ENCODE measurements at regions not wholly inside any gene's neighbourhood (a gene's known extent, or its start where the extent isn't known, plus 50 kb on each side); places are given as distances from the start of the nearest gene placed in this dataset.
"Not testable (repeated sequence)": the region's sequence is repeated elsewhere in the genome, so short reads cannot be mapped to it uniquely, and the experiment has no call there.

DNA sequence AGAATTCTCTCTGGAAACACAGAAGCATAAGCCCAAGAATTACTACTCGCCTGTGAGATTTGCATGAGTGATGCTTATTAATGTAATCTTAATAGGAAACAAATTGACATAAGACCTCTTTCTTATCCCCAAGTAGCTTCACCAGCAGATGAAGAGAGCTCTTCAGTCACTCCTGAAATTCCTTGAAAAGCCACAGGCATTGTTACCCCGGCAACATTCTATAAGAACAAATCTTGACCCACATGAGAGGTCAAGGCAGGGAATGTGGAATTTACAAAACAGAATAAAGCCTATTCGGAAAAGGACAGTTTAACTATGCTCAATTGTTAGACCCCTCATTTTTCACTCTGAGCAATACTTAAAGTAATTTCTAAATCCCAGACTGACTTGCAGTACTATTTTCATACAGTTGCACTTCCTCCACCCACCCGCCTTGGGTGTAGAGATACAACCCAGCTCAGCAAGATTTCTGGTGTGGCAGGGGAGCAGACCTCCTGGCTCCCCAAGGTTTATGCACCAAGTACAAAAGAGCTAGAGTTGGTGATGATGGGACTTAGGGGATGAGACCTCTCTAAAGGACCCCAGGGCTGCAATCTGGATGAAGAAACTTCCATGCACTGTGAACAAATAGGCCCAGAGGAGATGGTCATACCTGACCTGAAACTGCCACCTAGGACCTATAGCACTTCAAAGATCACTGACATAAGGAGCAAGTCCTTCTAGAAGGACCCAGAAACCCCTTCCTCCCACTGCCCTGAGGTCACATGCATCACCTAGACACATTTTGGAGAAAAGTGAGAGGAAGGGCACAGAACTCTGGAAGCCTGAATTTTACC lies 242.1 kb downstream of the ZNF608 start:
- no peak for TF ChIP-seq ZFX (IDR thresholded peaks at IDR 0.05; ENCODE audit: borderline replicate concordance)
- TF ChIP-seq, protein P1, sequence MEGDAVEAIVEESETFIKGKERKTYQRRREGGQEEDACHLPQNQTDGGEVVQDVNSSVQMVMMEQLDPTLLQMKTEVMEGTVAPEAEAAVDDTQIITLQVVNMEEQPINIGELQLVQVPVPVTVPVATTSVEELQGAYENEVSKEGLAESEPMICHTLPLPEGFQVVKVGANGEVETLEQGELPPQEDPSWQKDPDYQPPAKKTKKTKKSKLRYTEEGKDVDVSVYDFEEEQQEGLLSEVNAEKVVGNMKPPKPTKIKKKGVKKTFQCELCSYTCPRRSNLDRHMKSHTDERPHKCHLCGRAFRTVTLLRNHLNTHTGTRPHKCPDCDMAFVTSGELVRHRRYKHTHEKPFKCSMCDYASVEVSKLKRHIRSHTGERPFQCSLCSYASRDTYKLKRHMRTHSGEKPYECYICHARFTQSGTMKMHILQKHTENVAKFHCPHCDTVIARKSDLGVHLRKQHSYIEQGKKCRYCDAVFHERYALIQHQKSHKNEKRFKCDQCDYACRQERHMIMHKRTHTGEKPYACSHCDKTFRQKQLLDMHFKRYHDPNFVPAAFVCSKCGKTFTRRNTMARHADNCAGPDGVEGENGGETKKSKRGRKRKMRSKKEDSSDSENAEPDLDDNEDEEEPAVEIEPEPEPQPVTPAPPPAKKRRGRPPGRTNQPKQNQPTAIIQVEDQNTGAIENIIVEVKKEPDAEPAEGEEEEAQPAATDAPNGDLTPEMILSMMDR (IDR thresholded peaks at IDR 0.05), result no peak
- H3K27ac ChIP-seq, result no peak overlapping the region

DNA sequence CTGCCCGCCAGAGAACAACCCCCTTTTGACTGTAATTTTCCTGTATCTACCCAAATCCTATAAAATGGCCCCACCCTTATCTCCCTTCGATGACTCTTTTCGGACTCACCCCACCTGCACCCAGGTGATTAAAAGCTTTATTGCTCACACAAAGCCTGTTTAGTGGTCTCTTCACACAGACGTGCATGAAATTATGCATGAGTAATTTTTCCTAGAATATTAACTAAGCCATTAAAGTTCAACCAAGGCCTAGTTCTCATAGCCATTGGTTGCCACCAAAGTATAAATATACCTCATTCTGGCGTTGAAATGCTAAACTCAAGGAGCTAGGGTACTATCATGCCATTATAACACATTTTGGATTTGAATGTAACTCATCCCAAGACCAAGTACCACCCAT lies 243.9 kb downstream of the ZNF608 start:
- TF ChIP-seq, protein P1 (IDR thresholded peaks at IDR 0.05), result no peak
- no peak for TF ChIP-seq ZFX (IDR thresholded peaks at IDR 0.05; ENCODE audit: borderline replicate concordance)
- no peak overlapping the region for H3K27ac ChIP-seq

DNA sequence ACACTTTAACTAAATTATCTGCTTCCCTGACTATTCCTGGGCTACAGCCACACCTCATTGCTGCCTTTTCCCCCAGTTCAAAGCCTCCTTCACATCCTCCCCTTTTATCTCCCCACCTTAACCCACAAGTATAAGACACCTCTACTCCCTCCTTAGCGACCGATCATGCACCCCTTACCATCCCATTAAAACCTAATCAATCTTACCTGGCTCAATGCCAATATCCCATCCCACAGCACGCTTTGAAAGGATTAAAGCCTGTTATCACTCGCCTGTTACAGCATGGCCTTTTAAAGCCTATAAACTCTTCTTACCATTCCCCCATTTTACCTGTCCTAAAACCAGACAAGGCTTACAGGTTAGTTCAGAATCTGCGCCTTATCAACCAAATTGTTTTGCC lies 246.6 kb downstream of the ZNF608 start:
- H3K27ac ChIP-seq, result not testable (repeated sequence)

DNA sequence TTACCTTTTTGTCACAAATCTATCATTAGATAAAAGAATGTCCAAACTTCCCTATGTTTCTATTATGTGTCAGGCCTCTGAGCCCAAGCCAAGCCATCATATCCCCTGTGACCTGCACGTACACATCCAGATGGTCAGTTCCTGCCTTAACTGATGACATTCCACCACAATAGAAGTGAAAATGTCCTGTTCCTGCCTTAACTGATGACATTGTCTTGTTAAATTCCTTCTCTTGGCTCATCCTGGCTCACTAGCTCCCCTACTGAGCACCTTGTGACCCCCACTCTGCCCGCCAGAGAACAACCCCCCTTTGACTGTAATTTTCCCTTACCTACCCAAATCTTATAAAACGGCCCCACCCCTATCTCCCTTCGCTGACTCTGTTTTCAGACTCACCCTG lies 249.5 kb downstream of the ZNF608 start:
- not testable (repeated sequence) for H3K27ac ChIP-seq

DNA sequence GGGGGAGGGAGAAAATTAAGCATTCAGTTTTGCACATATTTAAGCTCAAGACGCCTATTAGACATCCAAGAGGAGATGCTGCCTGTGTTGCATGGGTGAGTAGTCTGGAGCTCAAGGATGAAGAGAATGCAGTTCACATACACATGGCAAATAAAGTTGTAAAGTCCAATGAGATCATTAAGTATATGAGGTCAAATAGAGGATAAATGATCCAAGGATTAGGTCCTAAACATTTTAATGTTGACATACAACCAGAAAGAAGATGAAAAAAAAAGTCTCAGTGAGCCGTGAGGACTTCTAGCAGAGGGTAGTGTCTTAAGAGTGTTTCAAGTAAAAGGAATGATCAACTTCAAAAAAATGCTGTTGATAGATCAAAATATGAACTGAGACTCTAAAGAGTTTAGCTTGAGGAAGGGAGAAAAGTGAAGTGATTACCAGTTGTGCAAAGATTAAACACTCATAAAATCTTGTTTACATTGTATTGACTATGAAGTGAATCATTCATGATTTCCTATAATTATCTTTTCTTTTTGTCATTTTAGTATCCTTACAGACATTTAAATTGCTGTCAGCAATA lies 251.8 kb downstream of the ZNF608 start:
- H3K27ac ChIP-seq, result no peak overlapping the region
- no peak for TF ChIP-seq ZFX (IDR thresholded peaks at IDR 0.05; ENCODE audit: borderline replicate concordance)
- TF ChIP-seq, protein P1 (IDR thresholded peaks at IDR 0.05), result no peak

DNA sequence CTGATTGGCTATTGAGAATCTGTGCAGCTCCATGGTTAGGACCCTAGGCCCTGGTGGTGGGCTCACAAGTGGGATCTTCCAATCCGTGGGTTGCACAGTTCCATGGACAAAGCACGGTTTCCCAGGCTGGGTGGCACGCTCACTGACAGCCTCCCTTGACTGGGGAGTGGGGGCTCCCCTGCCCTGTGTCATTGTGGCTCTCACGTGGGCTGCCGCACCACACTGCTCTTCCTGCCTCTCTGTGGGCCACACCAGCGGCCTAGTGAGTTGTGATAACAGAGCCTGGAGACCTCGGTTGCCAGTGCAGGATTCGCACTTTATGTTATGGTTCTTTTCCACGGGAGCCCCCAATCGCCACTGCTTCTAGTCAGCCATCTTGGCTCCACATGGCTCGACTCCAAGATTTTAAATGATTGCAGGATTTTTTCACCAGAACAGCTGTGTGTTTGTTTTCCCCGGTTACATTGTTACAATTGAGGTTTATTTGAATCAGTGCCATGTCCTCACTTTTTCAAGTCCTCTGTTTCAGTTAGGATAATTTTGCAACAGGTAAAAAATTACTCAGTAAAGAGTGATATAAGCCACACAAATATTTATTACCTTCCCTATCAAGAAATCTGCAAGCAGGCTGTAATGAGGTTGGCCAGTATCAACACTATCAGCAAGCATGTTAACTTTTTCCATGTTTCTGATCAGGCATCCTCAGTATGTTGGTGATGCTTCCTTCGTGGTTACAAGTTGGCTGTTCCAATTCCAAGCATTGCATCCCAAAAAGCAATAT lies 253.8 kb downstream of the ZNF608 start:
- H3K27ac ChIP-seq, result no peak overlapping the region
- no peak for TF ChIP-seq ZFX (IDR thresholded peaks at IDR 0.05; ENCODE audit: borderline replicate concordance)
- TF ChIP-seq, protein P1 (IDR thresholded peaks at IDR 0.05), result no peak

DNA sequence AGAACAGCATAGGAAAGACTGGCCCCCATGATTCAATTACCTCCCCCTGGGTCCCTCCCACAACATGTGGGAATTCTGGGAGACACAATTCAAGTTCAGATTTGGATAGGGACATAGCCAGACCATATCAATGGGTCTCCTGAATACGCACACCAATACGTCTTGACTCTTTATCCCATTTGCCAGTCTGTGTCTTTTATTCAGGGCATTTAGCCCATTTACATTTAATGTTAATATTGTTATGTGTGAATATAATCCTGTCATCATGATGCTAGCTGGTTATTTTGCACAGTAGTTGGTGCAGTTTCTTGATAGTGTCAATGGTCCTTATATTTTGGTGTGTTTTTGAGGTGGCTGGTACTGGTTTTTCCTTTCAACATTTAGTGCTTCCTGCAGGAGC lies 256.1 kb downstream of the ZNF608 start:
- H3K27ac ChIP-seq, result not testable (repeated sequence)

DNA sequence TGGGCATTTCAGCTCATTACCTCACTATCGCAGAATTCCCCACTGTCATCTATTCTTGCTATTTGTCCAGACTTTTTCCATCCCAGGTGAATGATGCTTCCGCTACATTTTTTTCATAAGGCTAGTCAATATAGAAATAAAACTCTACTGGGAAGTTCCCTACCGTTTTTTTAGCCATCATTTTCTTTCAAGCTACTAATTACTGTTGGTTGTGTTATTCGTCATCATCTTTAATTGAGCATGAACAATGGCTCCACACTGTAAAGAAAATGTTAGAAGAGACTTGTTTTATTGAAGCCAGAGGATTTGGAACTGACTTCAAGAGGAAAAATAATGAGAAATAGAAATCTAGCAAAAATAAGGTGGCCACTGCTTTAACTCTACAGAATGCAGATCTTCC lies 265.0 kb downstream of the ZNF608 start:
- no peak overlapping the region for H3K27ac ChIP-seq
- TF ChIP-seq, protein P1 (IDR thresholded peaks at IDR 0.05), result no peak
- no peak for TF ChIP-seq ZFX (IDR thresholded peaks at IDR 0.05; ENCODE audit: borderline replicate concordance)

All from 22Rv1 (cell line).